Ovary (tissue), 7 donors: ENCODE measurements at regions not wholly inside any gene's neighbourhood (a gene's known extent, or its start where the extent isn't known, plus 50 kb on each side); places are given as distances from the start of the nearest gene placed in this dataset.

Experiments
- DNase-seq, 5 donors: peaks; one replicate each; pipeline ENCODE4 v3.0.0-alpha.2; 2019 to 2020
- H3K27ac ChIP-seq, 2 donors: fragments of 200-600 bp; one replicate each; pipeline versions ENCODE4 v1.5.1 to v1.8.0; 2019 to 2022
- H3K27me3 ChIP-seq: fragments of 200-600 bp; one replicate; pipeline ENCODE4 v1.8.0; 2022
- H3K36me3 ChIP-seq: fragments of 200-600 bp; sonication (generic); one replicate; pipeline ENCODE4 v1.5.1; 2019
- H3K4me1 ChIP-seq: one replicate; pipeline ENCODE4 v1.8.1; 2013; ENCODE audit warnings: mild to moderate bottlenecking, moderate library complexity; ENCODE audit not compliant: insufficient read depth
- H3K4me3 ChIP-seq: fragments of 200-600 bp; sonication (generic); one replicate; pipeline ENCODE4 v1.5.1; 2017
- H3K9me3 ChIP-seq, 2 donors: fragments of 200-600 bp in 1 of 2; sonication (generic) in 1 of 2; one replicate each; pipeline versions ENCODE4 v1.5.1 to v1.8.1; 2013 to 2019; ENCODE audit warnings: mild to moderate bottlenecking in 1 of 2, moderate library complexity in 1 of 2
- CTCF ChIP-seq, 3 donors: fragments of 450-650 bp in 2 of 3; fragments of 200-600 bp in 1 of 3; IDR thresholded peaks; one replicate each; pipeline versions ENCODE4 v1.5.1 to v1.8.0; 2016 to 2022; ENCODE audit warnings: antibody characterized with exemption in 3 of 3, mild to moderate bottlenecking in 1 of 3
- EP300 ChIP-seq: sonication (generic); formaldehyde crosslinking; IDR thresholded peaks from one replicate; pipeline ENCODE4 v1.6.1; 2017; ENCODE audit warnings: antibody characterized with exemption
- POLR2A ChIP-seq: fragments of 450-650 bp; IDR thresholded peaks from one replicate; pipeline ENCODE4 v1.6.1; 2017; ENCODE audit warnings: antibody characterized with exemption, mild to moderate bottlenecking, moderate library complexity
- WGBS, 3 donors: extraction: QIAGEN DNeasy Blood & Tissue Kit in 1 of 3; methylation state at CpG; one replicate each; pipeline versions ENCODE4 v1.1.5 to v1.1.7; 2013 to 2017; 5-methylcytosine and 5-hydroxymethylcytosine counted together
- intact Hi-C, 4 donors: fragments of 100-400 bp; cut with DNase I; formaldehyde crosslinking; loops; one replicate each; pipeline versions ENCODE4 v1.11.0 to v1.15.1; 2022 to 2023
- donor health status: DM: no; HTN: no; CAD: no; lungs with moderate emphysema.
- donor health status: DM: no; HTN: no; CAD: no.
- donor health status: Bipolar disorder and iron deficiency.
- donor health status: DM: no; HTN: no; CAD: no.
- donor health status: DM: yes; HTN: yes; CAD: no.

DNA sequence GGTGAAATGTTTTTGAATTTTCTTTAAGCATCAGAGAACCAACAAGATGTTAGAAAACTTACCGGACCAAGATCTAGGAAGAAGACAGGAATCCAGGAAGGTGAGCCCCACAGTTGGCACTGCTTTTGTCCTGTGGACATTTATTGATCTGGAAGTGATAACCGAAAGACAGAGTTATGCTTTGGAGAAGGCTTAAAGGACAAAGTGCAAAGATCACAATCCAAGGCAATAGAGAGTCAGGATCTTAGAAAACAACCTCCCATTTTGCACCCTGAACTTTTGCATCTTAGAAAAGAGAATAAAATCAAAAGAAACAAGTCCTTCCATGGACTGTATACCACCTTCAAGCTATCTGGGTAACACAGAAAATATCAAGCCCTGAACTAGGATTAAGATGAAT is 129.4 kb upstream of the SRD5A2 start:
- Histone ChIP-seq H3K27ac (no peak overlapping the region), H3K36me3 (no peaks in the 10 kb centered on the region), H3K4me3 (no peak overlapping the region), H3K9me3 (no peaks in the 10 kb centered on the region), H3K27me3 (no peaks in the 10 kb centered on the region), H3K4me1 (no peaks in the 10 kb centered on the region)
- intact Hi-C loops = no loop called here
- no peak for DNase-seq
- TF ChIP-seq CTCF (IDR thresholded peaks at IDR 0.05) (no peak), EP300 (no peak), POLR2A (no peak)
- 88 to 94% (median 94%) methylated on average over 2 of the region's 2 CpGs for WGBS, 3 donors

DNA sequence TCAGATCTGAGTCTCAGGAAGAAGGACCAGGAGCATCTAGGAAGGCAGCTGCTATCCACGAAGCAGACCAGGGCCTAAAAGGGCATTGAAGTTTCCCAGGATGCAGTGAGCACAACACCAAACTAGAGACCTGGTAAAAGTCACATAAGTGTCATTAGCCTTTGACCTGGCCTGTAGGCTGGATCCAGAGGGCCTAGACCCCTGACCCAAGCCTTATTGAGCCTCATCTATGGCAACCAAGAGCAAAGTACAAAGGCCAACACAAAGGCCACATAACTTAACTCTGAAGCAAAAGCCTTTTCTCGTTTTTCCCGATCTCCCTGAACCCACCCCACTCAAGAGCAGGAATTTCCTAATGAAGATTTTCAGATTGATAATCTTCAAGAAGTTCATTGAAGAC is 127.3 kb upstream of the SRD5A2 start:
- Histone ChIP-seq H3K4me1 (no peaks in the 10 kb centered on the region), H3K27ac (no peak overlapping the region), H3K4me3 (no peak overlapping the region), H3K27me3 (no peaks in the 10 kb centered on the region), H3K9me3 (no peaks in the 10 kb centered on the region), H3K36me3 (no peaks in the 10 kb centered on the region)
- no peak for DNase-seq
- WGBS, 3 donors = 63 to 72% (median 71%) methylated on average over 3 of the region's 3 CpGs
- TF ChIP-seq POLR2A (no peak), CTCF (IDR thresholded peaks at IDR 0.05) (no peak), EP300 (no peak)
- intact Hi-C loops = no loop called here

DNA sequence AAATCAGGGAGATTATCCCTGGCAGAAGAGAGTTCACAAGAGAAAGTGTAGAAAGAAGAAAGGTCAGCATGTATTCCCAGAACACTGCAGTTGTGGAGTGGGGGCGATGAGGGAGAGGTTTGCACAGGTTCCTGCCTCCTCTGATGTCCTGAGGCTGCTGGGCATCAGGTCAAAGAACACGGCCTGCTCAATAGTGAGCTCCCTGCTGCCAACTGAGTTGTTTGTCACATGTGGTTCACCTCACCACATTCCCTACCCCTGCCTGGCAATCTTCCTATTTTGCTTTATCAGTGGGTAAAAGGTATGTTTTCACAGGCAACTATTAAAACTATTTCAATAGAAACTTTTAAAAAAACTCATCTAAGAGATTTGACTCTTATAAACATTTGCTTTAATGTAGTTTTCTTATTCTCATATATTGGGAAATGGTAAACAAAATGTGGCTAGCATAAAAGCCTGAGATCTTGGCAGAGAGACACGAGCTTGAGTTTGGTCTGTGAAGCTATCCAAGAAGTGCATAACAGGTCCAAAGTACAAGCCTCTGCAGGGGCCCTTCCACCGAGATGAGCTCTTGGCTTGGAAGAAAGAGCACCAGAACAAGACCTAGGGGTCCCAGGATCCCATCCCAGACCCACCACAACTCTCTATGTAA is 123.9 kb upstream of the SRD5A2 start:
- no peak for DNase-seq
- no peak overlapping the region for H3K27ac ChIP-seq
- H3K36me3 ChIP-seq = no peaks in the 10 kb centered on the region
- H3K9me3 ChIP-seq = no peaks in the 10 kb centered on the region
- no peaks in the 10 kb centered on the region for H3K27me3 ChIP-seq
- intact Hi-C loops = no loop called here
- no peaks in the 10 kb centered on the region for H3K4me1 ChIP-seq
- 36 to 51% (median 43%) methylated on average over 4 of the region's 4 CpGs for WGBS, 3 donors
- TF ChIP-seq POLR2A (no peak), EP300 (no peak), CTCF (IDR thresholded peaks at IDR 0.05) (no peak)
- no peak overlapping the region for H3K4me3 ChIP-seq

GRCh38 chr2:31703253-31703652 is 122.5 kb upstream of the SRD5A2 start:
- no peak overlapping the region for H3K4me3 ChIP-seq
- TF ChIP-seq EP300 (no peak), CTCF (IDR thresholded peaks at IDR 0.05) (no peak), POLR2A (no peak)
- H3K36me3 ChIP-seq = no peaks in the 10 kb centered on the region
- no peak for DNase-seq
- no peaks in the 10 kb centered on the region for H3K4me1 ChIP-seq
- no peak overlapping the region for H3K27ac ChIP-seq
- H3K27me3 ChIP-seq = no peaks in the 10 kb centered on the region
- intact Hi-C loops = no loop called here
- no peaks in the 10 kb centered on the region for H3K9me3 ChIP-seq
